Endothelial cell of umbilical vein (primary cell): ENCODE measurements at regions not wholly inside any gene's neighbourhood (a gene's known extent, or its start where the extent isn't known, plus 50 kb on each side); places are given as distances from the start of the nearest gene placed in this dataset.

ENCODE experiments used
- BruUV-seq: library from RNA; stranded (reverse); fragments of 400-500 nt; replicated peaks from 2 replicates; lab custom pipeline; 2021; lab: Mats Ljungman, UMichigan
- CTCF ChIA-PET: fragments of 300-600, 350-600 bp; sonication (Branson Sonifier 250); formaldehyde crosslinking; loops from one replicate; lab custom pipeline; 2021; ENCODE audit warnings: antibody characterized with exemption, inconsistent platforms; lab: Charles Lee
- POLR2A ChIA-PET: fragments of 300-600, 350-600 bp; sonication (Branson Sonifier 250); formaldehyde crosslinking; loops from one replicate; lab custom pipeline; 2021; ENCODE audit warnings: antibody characterized with exemption, inconsistent platforms; lab: Charles Lee
- DNase-seq: peaks from one replicate; pipeline ENCODE4 v3.0.0-alpha.2; 2011; ENCODE audit warnings: low read depth, low spot score
- FAIRE-seq: peaks from 2 replicates; lab custom pipeline; 2011; peaks lifted over from hg19 to GRCh38; lab: Jason Lieb, UNC
- H2AFZ ChIP-seq: 2 replicates; pipeline ENCODE4 v1.6.0; 2012; ENCODE audit warnings: low read depth, low read length, control low read depth, inconsistent platforms
- H3K27ac ChIP-seq: 2 replicates; pipeline ENCODE4 v1.5.1; 2011; ENCODE audit warnings: low read depth, mild to moderate bottlenecking, control low read depth, low read length, moderate library complexity; ENCODE audit not compliant: insufficient read depth
- H3K27me3 ChIP-seq, 2 experiments: 2 replicates each; pipeline versions ENCODE4 v1.6.0 to v1.6.1; 2011; ENCODE audit warnings: low read length in 2 of 2, mixed read lengths in 1 of 2; ENCODE audit not compliant: control insufficient read depth in 2 of 2, insufficient read depth in 2 of 2
- H3K36me3 ChIP-seq, 2 experiments: 2 replicates in 1 of 2; 3 replicates in 1 of 2; pipeline ENCODE4 v1.5.1; 2011; ENCODE audit warnings: low read length in 2 of 2, mild to moderate bottlenecking in 1 of 2, moderate library complexity in 1 of 2; ENCODE audit not compliant: control insufficient read depth in 2 of 2, insufficient read depth in 2 of 2; ENCODE audit errors: extremely low read depth in 1 of 2
- H3K4me1 ChIP-seq: 3 replicates; pipeline ENCODE4 v1.5.1; 2011; ENCODE audit warnings: mild to moderate bottlenecking, low read length; ENCODE audit not compliant: control insufficient read depth, insufficient read depth; ENCODE audit errors: extremely low read depth
- H3K4me2 ChIP-seq: 2 replicates; pipeline ENCODE4 v1.6.1; 2011; ENCODE audit warnings: low read length, control low read depth, mixed read lengths; ENCODE audit not compliant: insufficient read depth
- H3K4me3 ChIP-seq, 3 experiments: fragments of 200-600 bp in 1 of 3; sonication (generic), shearing (Covaris generic) in 1 of 3; replicated peaks in 1 of 3; 2 replicates each; pipeline ENCODE4 v1.5.1; 2011 to 2016; ENCODE audit warnings: control low read depth in 3 of 3, low read length in 3 of 3, mild to moderate bottlenecking in 2 of 3, inconsistent platforms in 1 of 3, low read depth in 1 of 3, moderate library complexity in 1 of 3; ENCODE audit not compliant: insufficient read depth in 1 of 3
- H3K79me2 ChIP-seq: 2 replicates; pipeline ENCODE4 v1.6.0; 2012; ENCODE audit warnings: low read length, inconsistent platforms; ENCODE audit not compliant: control insufficient read depth, insufficient read depth
- H3K9ac ChIP-seq: replicated peaks from 2 replicates; pipeline ENCODE3; 2011; ENCODE audit warnings: low read length, control low read depth; ENCODE audit not compliant: insufficient read depth; ENCODE audit errors: extremely low read depth
- H3K9me1 ChIP-seq: replicated peaks from 3 replicates; pipeline ENCODE4 v1.6.0; 2011; ENCODE audit warnings: mild to moderate bottlenecking, low read length; ENCODE audit not compliant: control insufficient read depth, insufficient read depth; ENCODE audit errors: extremely low read depth
- H3K9me3 ChIP-seq: replicated peaks from 2 replicates; pipeline ENCODE4 v1.5.1; 2012; ENCODE audit warnings: low read length, inconsistent platforms; ENCODE audit not compliant: control insufficient read depth, insufficient read depth
- H4K20me1 ChIP-seq: replicated peaks from 2 replicates; pipeline ENCODE3; 2011; ENCODE audit warnings: mild to moderate bottlenecking, low read length; ENCODE audit not compliant: control insufficient read depth, insufficient read depth; ENCODE audit errors: extremely low read depth
- EZH2 ChIP-seq: IDR thresholded peaks from 2 replicates; pipeline ENCODE4 v1.6.1; 2012; ENCODE audit warnings: borderline replicate concordance, low read depth, mild to moderate bottlenecking, moderate library complexity, low read length, inconsistent platforms; ENCODE audit not compliant: severe bottlenecking
- FOS ChIP-seq: IDR thresholded peaks from 2 replicates; pipeline ENCODE4 v1.6.1; 2011; ENCODE audit warnings: mild to moderate bottlenecking, low read length, moderate library complexity, borderline replicate concordance; ENCODE audit not compliant: insufficient read depth
- GATA2 ChIP-seq: IDR thresholded peaks from 2 replicates; pipeline ENCODE4 v1.7.0; 2011; ENCODE audit warnings: low read depth, mild to moderate bottlenecking, moderate library complexity, mixed read lengths, low read length; ENCODE audit not compliant: insufficient read length, insufficient read depth
- JUN ChIP-seq: IDR thresholded peaks from 2 replicates; pipeline ENCODE4 v1.6.1; 2011; ENCODE audit warnings: borderline replicate concordance, low read depth; ENCODE audit not compliant: insufficient read length, insufficient read depth
- MYC ChIP-seq: IDR thresholded peaks from one replicate; pipeline ENCODE4 v1.6.1; 2011; ENCODE audit warnings: mild to moderate bottlenecking, low read depth, low read length
- POLR2A ChIP-seq: IDR thresholded peaks from 2 replicates; pipeline ENCODE4 v1.6.1; 2012; ENCODE audit warnings: low read depth, mild to moderate bottlenecking, control low read depth, low read length
- POLR2AphosphoS5 ChIP-seq: IDR thresholded peaks from 2 replicates; pipeline ENCODE4 v1.6.1; 2012; ENCODE audit warnings: low read depth, mild to moderate bottlenecking, control low read depth, low read length, moderate library complexity; ENCODE audit not compliant: insufficient read depth
- dilution Hi-C: fragments of 300-500 bp; cut with MboI; formaldehyde crosslinking; loops from one replicate; pipeline ENCODE4 v1.15.0; 2019; ENCODE audit warnings: low sequenced_read_pairs; ENCODE audit not compliant: extremely low pct_ligation_motif_present
- intact Hi-C: fragments of 100-400 bp; cut with micrococcal nuclease; formaldehyde crosslinking; loops from one replicate; pipeline ENCODE4 v1.10.0; 2022
- TF ChIP-seq, protein P1 (sequence below), 2 donors: IDR thresholded peaks; 1 replicate in 1 of 2; 2 replicates in 1 of 2; pipeline ENCODE4 v1.5.1; 2011; ENCODE audit warnings: low read length in 2 of 2, mild to moderate bottlenecking in 2 of 2, moderate library complexity in 2 of 2, control low read depth in 1 of 2, inconsistent platforms in 1 of 2, low read depth in 1 of 2; ENCODE audit not compliant: insufficient read depth in 1 of 2; ENCODE audit errors: extremely low read depth in 1 of 2
- TF ChIP-seq, protein P2 (sequence below): IDR thresholded peaks from 2 replicates; pipeline ENCODE4 v1.6.1; 2011; ENCODE audit not compliant: insufficient read depth, insufficient read length

DNA sequence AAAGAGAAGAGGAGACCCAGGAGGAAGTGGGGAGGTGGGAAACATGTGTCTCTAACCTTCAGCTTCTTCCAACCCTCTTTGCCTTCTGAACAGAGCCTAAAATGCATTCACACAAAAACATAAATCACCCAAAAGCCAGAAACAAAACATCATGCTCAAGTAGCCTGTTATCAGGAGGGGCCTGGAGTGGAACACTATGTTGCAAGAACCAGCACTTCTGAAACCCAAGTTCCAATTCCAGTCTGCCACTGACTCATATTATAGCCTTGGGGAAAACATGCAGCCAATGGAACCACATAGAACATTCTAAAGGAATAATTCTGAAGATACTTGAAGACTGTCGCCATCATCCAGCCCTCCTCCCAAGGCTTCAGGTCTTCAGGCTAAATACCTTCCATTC, 169.8 kb upstream of the PLXNC1 start:
- Histone ChIP-seq H3K4me2 (no peak overlapping the region), H3K79me2 (no peaks in the 10 kb centered on the region), H3K9me3 (no peaks in the 10 kb centered on the region), H3K27ac (no peak overlapping the region), H3K9me1 (no peaks in the 10 kb centered on the region), H3K9ac (no peak overlapping the region), H3K36me3 (no peaks in the 10 kb centered on the region), H3K27me3 (peaks cover 3 to 9% of the 10 kb centered on the region in 2 experiments), H3K4me3 (no peak overlapping the region), H4K20me1 (no peaks in the 10 kb centered on the region), H3K4me1 (no peaks in the 10 kb centered on the region), H2AFZ (no peak overlapping the region)
- no peak for TF ChIP-seq JUN
- no peak for TF ChIP-seq EZH2
- TF ChIP-seq GATA2, result no peak
- no peak for TF ChIP-seq POLR2A
- no peak for TF ChIP-seq FOS
- TF ChIP-seq MYC, result no peak
- no peak for TF ChIP-seq POLR2AphosphoS5
- TF ChIP-seq, protein P1, sequence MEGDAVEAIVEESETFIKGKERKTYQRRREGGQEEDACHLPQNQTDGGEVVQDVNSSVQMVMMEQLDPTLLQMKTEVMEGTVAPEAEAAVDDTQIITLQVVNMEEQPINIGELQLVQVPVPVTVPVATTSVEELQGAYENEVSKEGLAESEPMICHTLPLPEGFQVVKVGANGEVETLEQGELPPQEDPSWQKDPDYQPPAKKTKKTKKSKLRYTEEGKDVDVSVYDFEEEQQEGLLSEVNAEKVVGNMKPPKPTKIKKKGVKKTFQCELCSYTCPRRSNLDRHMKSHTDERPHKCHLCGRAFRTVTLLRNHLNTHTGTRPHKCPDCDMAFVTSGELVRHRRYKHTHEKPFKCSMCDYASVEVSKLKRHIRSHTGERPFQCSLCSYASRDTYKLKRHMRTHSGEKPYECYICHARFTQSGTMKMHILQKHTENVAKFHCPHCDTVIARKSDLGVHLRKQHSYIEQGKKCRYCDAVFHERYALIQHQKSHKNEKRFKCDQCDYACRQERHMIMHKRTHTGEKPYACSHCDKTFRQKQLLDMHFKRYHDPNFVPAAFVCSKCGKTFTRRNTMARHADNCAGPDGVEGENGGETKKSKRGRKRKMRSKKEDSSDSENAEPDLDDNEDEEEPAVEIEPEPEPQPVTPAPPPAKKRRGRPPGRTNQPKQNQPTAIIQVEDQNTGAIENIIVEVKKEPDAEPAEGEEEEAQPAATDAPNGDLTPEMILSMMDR (IDR thresholded peaks at IDR 0.05; ENCODE audit: extremely low read depth in 1 of 2, insufficient read depth in 1 of 2, low read depth in 1 of 2, low read length in 2 of 2), result no peak
- TF ChIP-seq, protein P2, sequence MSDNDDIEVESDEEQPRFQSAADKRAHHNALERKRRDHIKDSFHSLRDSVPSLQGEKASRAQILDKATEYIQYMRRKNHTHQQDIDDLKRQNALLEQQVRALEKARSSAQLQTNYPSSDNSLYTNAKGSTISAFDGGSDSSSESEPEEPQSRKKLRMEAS, result no peak
- BruUV-seq, result no TSS peak
- DNase-seq (no peak), FAIRE-seq (no peak)
- CTCF ChIA-PET, result interaction anchor here (0.6 to 4.8 kb wide), 10 partner anchors 15 to 476 kb away, joined by 3 to 57 read pairs (median 7); no protein-coding TSS in a partner anchor
- intact Hi-C loops, result loop anchor here (2.0 kb wide), 2 partner anchors 122 to 476 kb away; no protein-coding TSS in a partner anchor
- POLR2A ChIA-PET, result no interaction called here
- dilution Hi-C loops, result no loop called here
